T-cell (primary cell): ENCODE measurements at regions not wholly inside any gene's neighbourhood (a gene's known extent, or its start where the extent isn't known, plus 50 kb on each side); places are given as distances from the start of the nearest gene placed in this dataset.

Experiments
- ATAC-seq, 4 experiments: fragments of 200-7000 bp in 3 of 4; fragments of 150-1000 bp in 1 of 4; cut with Tn5 transposase; replicated peaks in 1 of 4; 1 replicate in 3 of 4; 2 replicates in 1 of 4; pipeline ENCODE4 v1.10.0; 2021; ENCODE audit warnings: moderate library complexity in 3 of 4, mild to moderate bottlenecking in 2 of 4, moderate number of reproducible peaks in 1 of 4
- CTCF ChIA-PET, 2 donors: fragments of 300-600 bp; sonication (Branson Sonifier 250); formaldehyde crosslinking; loops; one replicate each; lab custom pipeline; 2022; ENCODE audit warnings: antibody characterized with exemption in 2 of 2; lab: Charles Lee
- POLR2A ChIA-PET, 2 donors: fragments of 300-600 bp; sonication (Branson Sonifier 250); formaldehyde crosslinking; loops; one replicate each; lab custom pipeline; 2022; ENCODE audit warnings: antibody characterized with exemption in 2 of 2; lab: Charles Lee
- DNase-seq, 35 experiments: peaks; one replicate each; pipeline versions ENCODE4 v3.0.0 to v3.0.0-alpha.2; 2013 to 2023
- H3K27ac ChIP-seq: one replicate; pipeline ENCODE4 v1.5.1; 2013; ENCODE audit warnings: low read length
- H3K27me3 ChIP-seq, 2 experiments: replicated peaks in 1 of 2; 1 replicate in 1 of 2; 2 replicates in 1 of 2; pipeline versions ENCODE4 v1.6.1 to v1.7.0; 2013; ENCODE audit warnings: low read length in 1 of 2, mixed read lengths in 1 of 2; ENCODE audit not compliant: control insufficient read depth in 2 of 2, insufficient read depth in 2 of 2; ENCODE audit errors: extremely low read depth in 1 of 2
- H3K36me3 ChIP-seq, 2 donors: 1 replicate in 1 of 2; 2 replicates in 1 of 2; pipeline versions ENCODE4 v1.6.1 to v1.7.0; 2013; ENCODE audit warnings: low read length in 1 of 2; ENCODE audit not compliant: control insufficient read depth in 2 of 2, insufficient read depth in 1 of 2; ENCODE audit errors: extremely low read depth in 1 of 2
- H3K4me1 ChIP-seq, 2 experiments: 1 replicate in 1 of 2; 2 replicates in 1 of 2; pipeline versions ENCODE4 v1.6.1 to v1.7.0; 2013; ENCODE audit warnings: low read length in 2 of 2, mixed read lengths in 1 of 2; ENCODE audit not compliant: insufficient read depth in 2 of 2, control insufficient read depth in 1 of 2; ENCODE audit errors: extremely low read depth in 1 of 2
- H3K4me3 ChIP-seq, 2 donors: 1 replicate in 1 of 2; 2 replicates in 1 of 2; pipeline versions ENCODE4 v1.5.1 to v1.7.0; 2013; ENCODE audit warnings: mild to moderate bottlenecking in 2 of 2, low read length in 1 of 2, moderate library complexity in 1 of 2; ENCODE audit not compliant: control insufficient read depth in 1 of 2; ENCODE audit errors: extremely low read depth in 1 of 2
- H3K9me3 ChIP-seq: 2 replicates; pipeline ENCODE4 v1.7.0; 2013
- H3K27ac Mint-ChIP-seq, 2 donors: one replicate each; pipeline ENCODE4 v1.8.0; 2020 to 2021; ENCODE audit warnings: mild to moderate bottlenecking in 2 of 2, mixed read lengths in 2 of 2
- H3K27me3 Mint-ChIP-seq, 2 donors: one replicate each; pipeline ENCODE4 v1.8.0; 2021 to 2022; ENCODE audit warnings: mixed read lengths in 2 of 2
- H3K36me3 Mint-ChIP-seq: one replicate; pipeline ENCODE4 v1.8.0; 2021; ENCODE audit warnings: mixed read lengths
- H3K4me1 Mint-ChIP-seq, 3 donors: one replicate each; pipeline ENCODE4 v1.8.0; 2020 to 2022; ENCODE audit warnings: mixed read lengths in 3 of 3, mild to moderate bottlenecking in 1 of 3
- H3K4me3 Mint-ChIP-seq, 3 donors: one replicate each; pipeline ENCODE4 v1.8.0; 2020 to 2022; ENCODE audit warnings: mild to moderate bottlenecking in 3 of 3, mixed read lengths in 3 of 3, moderate library complexity in 3 of 3
- H3K9me3 Mint-ChIP-seq, 3 donors: one replicate each; pipeline ENCODE4 v1.8.0; 2020 to 2022; ENCODE audit warnings: mixed read lengths in 3 of 3
- WGBS: methylation state at CpG from one replicate; pipeline ENCODE4 v1.1.5; 2013; ENCODE audit warnings: missing lambda C conversion rate; ENCODE audit not compliant: insufficient coverage; 5-methylcytosine and 5-hydroxymethylcytosine counted together

DNA sequence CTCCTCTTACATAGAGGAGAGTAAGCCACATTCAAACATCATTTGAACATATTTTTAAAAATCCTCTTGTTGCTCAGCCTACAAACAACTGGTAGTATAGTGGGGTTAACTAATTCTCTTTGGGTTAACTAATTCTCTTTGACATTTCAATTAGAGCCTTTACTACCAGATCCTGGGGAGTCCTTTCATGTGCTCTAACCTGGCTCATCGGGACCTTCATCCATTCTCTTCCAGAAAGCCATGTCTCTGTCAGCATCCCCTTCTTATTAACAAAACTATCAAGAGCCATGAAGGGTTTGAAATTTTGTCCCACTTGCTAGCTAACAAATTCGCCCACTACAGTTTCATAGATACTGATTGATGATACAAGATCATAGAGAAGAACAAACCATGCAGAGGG lies 349.8 kb upstream of the PABPC4L start:
- DNase-seq (no peak), ATAC-seq (no peak)
- peaks cover 5 to 36% (median 32%) of the 10 kb centered on the region in 3 donors for H3K9me3 Mint-ChIP-seq
- ChIA-PET POLR2A (no interaction called here), CTCF (no interaction called here)
- no peaks in the 10 kb centered on the region for H3K4me1 Mint-ChIP-seq
- H3K27me3 Mint-ChIP-seq, result no peaks in the 10 kb centered on the region
- WGBS, result no CpG with 5 or more reads among the region's 2 CpGs
- Histone ChIP-seq H3K27ac (no peak overlapping the region), H3K9me3 (no peaks in the 10 kb centered on the region), H3K27me3 (no peaks in the 10 kb centered on the region), H3K4me3 (no peak overlapping the region), H3K4me1 (no peaks in the 10 kb centered on the region), H3K36me3 (no peaks in the 10 kb centered on the region)
- H3K36me3 Mint-ChIP-seq, result no peaks in the 10 kb centered on the region
- no peak overlapping the region for H3K4me3 Mint-ChIP-seq
- H3K27ac Mint-ChIP-seq, result no peak overlapping the region

DNA sequence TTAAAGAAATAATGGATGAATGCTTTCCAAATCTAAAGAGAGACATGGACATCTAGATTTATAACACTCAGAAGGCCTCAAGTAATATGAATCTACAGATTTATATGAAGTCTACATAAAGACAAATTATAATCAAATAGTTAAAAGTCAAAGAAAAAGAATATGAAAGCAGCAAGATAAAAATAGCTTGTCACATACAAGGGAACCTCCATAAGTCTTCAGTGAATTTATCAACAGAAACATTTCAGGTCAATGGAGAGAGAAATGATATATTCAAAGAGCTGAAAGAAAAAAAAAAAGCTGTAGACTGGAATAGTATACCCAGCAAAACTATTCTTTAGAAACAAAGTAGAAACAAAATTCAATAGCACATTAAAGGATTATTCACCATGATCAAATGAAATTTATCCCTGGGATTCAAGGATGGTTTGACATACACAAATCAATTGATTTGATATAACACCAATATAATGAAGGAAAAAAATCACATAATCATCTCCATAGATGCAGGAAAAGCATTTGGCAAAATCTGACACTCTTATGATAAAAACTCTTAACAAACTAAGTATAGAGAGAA lies 346.6 kb upstream of the PABPC4L start:
- CTCF ChIA-PET, result no interaction called here
- Histone ChIP-seq H3K36me3 (no peaks in the 10 kb centered on the region), H3K9me3 (no peaks in the 10 kb centered on the region), H3K4me1 (no peaks in the 10 kb centered on the region), H3K27ac (no peak overlapping the region), H3K27me3 (no peaks in the 10 kb centered on the region), H3K4me3 (no peak overlapping the region)
- POLR2A ChIA-PET, result no interaction called here
- no peak overlapping the region for H3K27ac Mint-ChIP-seq
- no peak overlapping the region for H3K4me3 Mint-ChIP-seq
- H3K4me1 Mint-ChIP-seq, result no peaks in the 10 kb centered on the region
- H3K27me3 Mint-ChIP-seq, result no peaks in the 10 kb centered on the region
- DNase-seq (no peak), ATAC-seq (no peak)
- peaks cover 5 to 31% (median 24%) of the 10 kb centered on the region in 3 donors for H3K9me3 Mint-ChIP-seq
- H3K36me3 Mint-ChIP-seq, result no peaks in the 10 kb centered on the region

DNA sequence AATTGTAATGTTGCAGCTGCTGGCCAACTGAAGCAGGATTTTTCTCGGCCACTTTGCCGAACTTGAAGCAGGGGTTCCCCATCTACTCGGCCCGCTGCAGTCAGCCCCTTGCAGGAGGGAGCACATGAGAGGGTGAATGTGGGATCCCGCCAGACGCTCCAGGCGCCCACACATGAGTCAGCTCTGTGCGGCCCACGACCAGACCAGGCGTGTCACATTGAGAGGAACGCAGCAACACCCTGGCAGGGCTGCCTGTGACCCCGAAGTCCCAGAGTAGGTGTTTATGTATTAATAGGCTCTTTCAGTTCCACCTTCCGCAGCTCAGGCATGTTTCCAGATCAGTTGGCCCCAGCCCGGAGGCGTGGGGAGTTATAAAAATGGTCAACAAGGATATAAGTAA lies 344.7 kb upstream of the PABPC4L start:
- no peak overlapping the region for H3K27ac ChIP-seq
- no peaks in the 10 kb centered on the region for H3K4me1 ChIP-seq
- no peak for DNase-seq
- Mint-ChIP-seq H3K9me3 (peaks cover 0 to 21% (median 21%) of the 10 kb centered on the region in 3 donors), H3K27ac (no peak overlapping the region), H3K27me3 (no peaks in the 10 kb centered on the region), H3K36me3 (no peaks in the 10 kb centered on the region), H3K4me3 (no peak overlapping the region), H3K4me1 (no peaks in the 10 kb centered on the region)
- POLR2A ChIA-PET, result no interaction called here
- ATAC-seq, result no peak
- H3K36me3 ChIP-seq, result no peaks in the 10 kb centered on the region
- H3K9me3 ChIP-seq, result no peaks in the 10 kb centered on the region
- no peaks in the 10 kb centered on the region for H3K27me3 ChIP-seq
- 94% methylated on average over 11 of the region's 15 CpGs for WGBS
- no peak overlapping the region for H3K4me3 ChIP-seq
- CTCF ChIA-PET, result no interaction called here

DNA sequence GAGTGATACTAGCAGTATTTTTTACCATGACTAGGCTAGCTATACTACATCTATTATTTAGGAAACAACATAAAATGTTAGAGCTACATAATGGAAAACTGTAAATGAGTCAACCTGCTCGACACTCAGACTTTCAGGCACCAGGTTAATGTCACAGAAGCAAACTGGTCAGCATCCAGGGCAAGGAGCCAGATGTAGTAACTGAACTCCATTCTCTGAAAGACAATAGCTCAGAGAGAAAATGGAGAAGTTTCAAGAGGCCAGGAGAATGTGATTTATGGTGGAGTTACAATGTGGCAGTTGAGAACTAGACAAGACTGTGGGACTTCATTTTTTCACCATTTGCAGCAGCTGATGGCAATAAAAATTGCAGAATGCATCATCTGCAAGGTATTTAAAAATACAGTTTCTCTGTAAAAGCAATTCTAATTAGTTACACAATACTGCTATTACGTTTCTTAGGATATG lies 342.7 kb upstream of the PABPC4L start:
- no peaks in the 10 kb centered on the region for H3K27me3 ChIP-seq
- H3K9me3 ChIP-seq, result no peaks in the 10 kb centered on the region
- Mint-ChIP-seq H3K9me3 (peaks cover 0 to 24% (median 17%) of the 10 kb centered on the region in 3 donors), H3K4me3 (no peak overlapping the region), H3K4me1 (no peaks in the 10 kb centered on the region), H3K27ac (no peak overlapping the region), H3K36me3 (no peaks in the 10 kb centered on the region), H3K27me3 (no peaks in the 10 kb centered on the region)
- ChIA-PET POLR2A (no interaction called here), CTCF (interaction anchor here in 1 of 2 donors (1.2 kb wide), 1 partner anchor 10 kb away, joined by 3 read pairs; no protein-coding TSS in a partner anchor)
- H3K4me1 ChIP-seq, result no peaks in the 10 kb centered on the region
- 0% methylated on average over 1 of the region's 2 CpGs for WGBS
- no peak overlapping the region for H3K27ac ChIP-seq
- DNase-seq (no peak), ATAC-seq (no peak)
- no peaks in the 10 kb centered on the region for H3K36me3 ChIP-seq
- H3K4me3 ChIP-seq, result no peak overlapping the region

DNA sequence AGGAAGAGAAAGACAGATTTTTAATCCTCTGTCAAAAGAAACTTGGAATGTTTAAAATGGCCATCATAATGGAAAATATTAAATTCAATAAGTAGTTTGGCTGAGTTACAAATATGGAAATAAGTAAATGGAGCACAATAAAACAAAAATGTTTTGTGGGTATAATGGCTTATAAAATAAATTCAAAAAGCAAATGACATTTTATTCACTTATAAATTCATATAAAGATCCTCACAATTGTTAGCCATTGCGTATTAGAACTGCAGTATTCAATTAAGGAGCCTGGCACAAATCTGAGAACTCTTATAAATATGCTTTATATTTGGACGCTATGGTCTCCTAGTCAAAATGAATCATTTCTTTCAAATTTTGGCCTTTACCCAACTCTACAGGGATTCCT lies 339.0 kb upstream of the PABPC4L start:
- Histone ChIP-seq H3K36me3 (no peaks in the 10 kb centered on the region), H3K4me1 (no peaks in the 10 kb centered on the region), H3K4me3 (no peak overlapping the region), H3K9me3 (no peaks in the 10 kb centered on the region), H3K27me3 (no peaks in the 10 kb centered on the region), H3K27ac (no peak overlapping the region)
- DNase-seq (no peak), ATAC-seq (no peak)
- Mint-ChIP-seq H3K36me3 (no peaks in the 10 kb centered on the region), H3K4me1 (no peaks in the 10 kb centered on the region), H3K27me3 (no peaks in the 10 kb centered on the region), H3K27ac (no peak overlapping the region), H3K4me3 (no peak overlapping the region), H3K9me3 (peaks cover 0 to 16% (median 10%) of the 10 kb centered on the region in 3 donors)
- no CpG with 5 or more reads among the region's 2 CpGs for WGBS
- CTCF ChIA-PET, result no interaction called here
- POLR2A ChIA-PET, result no interaction called here

DNA sequence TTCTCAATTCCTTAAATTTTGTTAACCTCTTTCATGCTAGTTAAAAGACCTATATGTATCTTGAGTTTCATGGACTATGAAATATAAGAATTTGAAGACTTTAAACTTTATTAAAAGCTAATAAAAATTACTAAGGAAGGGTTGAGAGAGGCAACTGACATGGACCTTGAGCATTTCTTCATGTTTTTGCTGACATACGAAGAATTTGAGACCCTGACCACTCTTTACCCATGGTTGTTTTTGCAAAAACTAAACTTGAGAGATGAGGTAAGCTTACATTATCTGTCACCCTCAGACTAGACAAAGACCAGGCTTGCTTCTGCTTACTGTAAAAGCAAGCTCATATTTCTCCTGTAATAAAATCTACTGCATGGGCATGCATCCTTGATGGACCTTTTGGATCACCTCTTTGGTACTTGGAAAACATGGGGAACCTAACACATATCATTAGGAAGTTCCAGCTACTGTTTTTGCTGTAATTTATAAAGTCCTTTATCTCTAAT lies 338.2 kb upstream of the PABPC4L start:
- Histone ChIP-seq H3K36me3 (no peaks in the 10 kb centered on the region), H3K27ac (no peak overlapping the region), H3K4me1 (no peaks in the 10 kb centered on the region), H3K4me3 (no peak overlapping the region), H3K9me3 (no peaks in the 10 kb centered on the region), H3K27me3 (no peaks in the 10 kb centered on the region)
- no peak overlapping the region for H3K27ac Mint-ChIP-seq
- POLR2A ChIA-PET, result no interaction called here
- no peaks in the 10 kb centered on the region for H3K4me1 Mint-ChIP-seq
- CTCF ChIA-PET, result no interaction called here
- H3K27me3 Mint-ChIP-seq, result no peaks in the 10 kb centered on the region
- peaks cover 0 to 16% (median 13%) of the 10 kb centered on the region in 3 donors for H3K9me3 Mint-ChIP-seq
- DNase-seq (no peak), ATAC-seq (no peak)
- no peaks in the 10 kb centered on the region for H3K36me3 Mint-ChIP-seq
- no peak overlapping the region for H3K4me3 Mint-ChIP-seq
- WGBS, result no CpG with 5 or more reads among the region's 1 CpG

DNA sequence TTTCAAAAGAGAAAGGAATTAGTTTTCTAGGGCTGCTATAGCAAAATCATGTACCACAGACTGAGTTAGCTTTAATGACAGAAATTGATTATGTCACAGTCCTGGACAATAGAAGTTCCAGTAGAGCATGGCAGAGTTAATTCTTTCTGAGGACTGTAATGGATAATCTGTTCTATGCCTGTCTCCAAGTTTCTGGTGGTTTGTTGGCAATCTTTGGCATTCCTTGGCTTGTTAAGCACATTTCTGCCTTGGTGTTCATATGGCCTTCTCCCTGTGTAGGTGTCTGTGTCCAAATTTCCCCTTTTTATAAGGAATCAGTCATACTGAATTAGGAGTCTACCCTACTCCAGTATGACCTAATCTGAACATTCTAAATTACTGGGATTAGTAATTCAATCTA lies 336.1 kb upstream of the PABPC4L start:
- ChIA-PET POLR2A (no interaction called here), CTCF (no interaction called here)
- H3K27me3 ChIP-seq, result no peaks in the 10 kb centered on the region
- Mint-ChIP-seq H3K9me3 (peaks cover 0 to 22% (median 13%) of the 10 kb centered on the region in 3 donors), H3K27me3 (no peaks in the 10 kb centered on the region), H3K36me3 (no peaks in the 10 kb centered on the region), H3K27ac (no peak overlapping the region), H3K4me1 (no peaks in the 10 kb centered on the region), H3K4me3 (no peak overlapping the region)
- DNase-seq (no peak), ATAC-seq (no peak)
- no peaks in the 10 kb centered on the region for H3K4me1 ChIP-seq
- no peaks in the 10 kb centered on the region for H3K9me3 ChIP-seq
- no peak overlapping the region for H3K4me3 ChIP-seq
- no peaks in the 10 kb centered on the region for H3K36me3 ChIP-seq
- no peak overlapping the region for H3K27ac ChIP-seq
